H9 (cell line): ENCODE measurements at regions not wholly inside any gene's neighbourhood (a gene's known extent, or its start where the extent isn't known, plus 50 kb on each side); places are given as distances from the start of the nearest gene placed in this dataset.

Experiments
- DNase-seq: peaks from one replicate; pipeline ENCODE4 v3.0.0-alpha.2; 2017
- H2AFZ ChIP-seq: one replicate; pipeline ENCODE4 v1.6.1; 2013; ENCODE audit warnings: mild to moderate bottlenecking, low read length, control low read depth, moderate library complexity
- H2AK5ac ChIP-seq: 2 replicates; pipeline ENCODE4 v1.6.1; 2013; ENCODE audit warnings: low read length, control low read depth, mixed read lengths; ENCODE audit not compliant: insufficient read length
- H2BK120ac ChIP-seq: one replicate; pipeline ENCODE4 v1.6.1; 2013; ENCODE audit warnings: low read depth, mild to moderate bottlenecking, low read length, control low read depth, inconsistent platforms; ENCODE audit not compliant: poor library complexity, severe bottlenecking
- H2BK12ac ChIP-seq: 2 replicates; pipeline ENCODE4 v1.6.1; 2013; ENCODE audit warnings: low read length, control low read depth, mixed read lengths, low read depth; ENCODE audit not compliant: insufficient read length
- H2BK15ac ChIP-seq: 2 replicates; pipeline ENCODE4 v1.6.1; 2013; ENCODE audit warnings: low read depth, low read length, control low read depth
- H2BK20ac ChIP-seq: one replicate; pipeline ENCODE4 v1.6.1; 2013; ENCODE audit warnings: low read depth, mild to moderate bottlenecking, low read length, control low read depth, inconsistent platforms; ENCODE audit not compliant: poor library complexity, severe bottlenecking
- H2BK5ac ChIP-seq: 2 replicates; pipeline ENCODE4 v1.6.1; 2013; ENCODE audit warnings: low read length, control low read depth, mixed read lengths; ENCODE audit not compliant: insufficient read length
- H3K14ac ChIP-seq: 2 replicates; pipeline ENCODE4 v1.6.1; 2013; ENCODE audit warnings: low read length, control low read depth; ENCODE audit not compliant: insufficient read depth
- H3K18ac ChIP-seq: 2 replicates; pipeline ENCODE4 v1.6.1; 2013; ENCODE audit warnings: low read depth, mild to moderate bottlenecking, mixed read lengths, low read length, control low read depth; ENCODE audit not compliant: insufficient read length
- H3K23ac ChIP-seq: 2 replicates; pipeline ENCODE4 v1.6.1; 2013; ENCODE audit warnings: low read length, control low read depth, mixed read lengths, low read depth; ENCODE audit not compliant: insufficient read length
- H3K23me2 ChIP-seq: 2 replicates; pipeline ENCODE4 v1.6.1; 2013; ENCODE audit warnings: low read depth, mild to moderate bottlenecking, mixed read lengths, low read length, control low read depth; ENCODE audit not compliant: insufficient read length, poor library complexity, severe bottlenecking
- H3K27ac ChIP-seq: 2 replicates; pipeline ENCODE4 v1.5.1; 2013; ENCODE audit warnings: low read length, control low read depth, mixed read lengths, low read depth; ENCODE audit not compliant: insufficient read length
- H3K27me3 ChIP-seq: 2 replicates; pipeline ENCODE4 v1.6.1; 2013; ENCODE audit warnings: low read length, control low read depth, inconsistent platforms; ENCODE audit not compliant: insufficient read depth
- H3K4ac ChIP-seq: 2 replicates; pipeline ENCODE4 v1.6.1; 2013; ENCODE audit warnings: low read depth, mild to moderate bottlenecking, control low read depth, inconsistent platforms, low read length, moderate library complexity
- H3K4me1 ChIP-seq: 2 replicates; pipeline ENCODE4 v1.6.1; 2013; ENCODE audit warnings: low read length, control low read depth, inconsistent platforms; ENCODE audit not compliant: insufficient read depth
- H3K4me2 ChIP-seq: 2 replicates; pipeline ENCODE4 v1.6.1; 2013; ENCODE audit warnings: low read length, control low read depth, mixed read lengths; ENCODE audit not compliant: insufficient read length, insufficient read depth
- H3K56ac ChIP-seq: 2 replicates; pipeline ENCODE4 v1.6.1; 2013; ENCODE audit warnings: low read depth, mild to moderate bottlenecking, mixed read lengths, low read length, control low read depth; ENCODE audit not compliant: insufficient read length
- H3K79me1 ChIP-seq: 2 replicates; pipeline ENCODE4 v1.6.1; 2013; ENCODE audit warnings: low read depth, mild to moderate bottlenecking, moderate library complexity, low read length, control low read depth, inconsistent platforms; ENCODE audit not compliant: insufficient read depth, poor library complexity, severe bottlenecking
- H3K79me2 ChIP-seq: 2 replicates; pipeline ENCODE4 v1.6.1; 2013; ENCODE audit warnings: low read length, control low read depth, inconsistent platforms; ENCODE audit not compliant: insufficient read depth
- H3K9ac ChIP-seq: 2 replicates; pipeline ENCODE4 v1.6.1; 2013; ENCODE audit warnings: low read length, control low read depth, mixed read lengths; ENCODE audit not compliant: insufficient read length; ENCODE audit errors: extremely low read depth
- H3K9me3 ChIP-seq: one replicate; pipeline ENCODE4 v1.6.1; 2013; ENCODE audit warnings: low read depth, low read length, inconsistent platforms; ENCODE audit not compliant: control insufficient read depth
- H3T11ph ChIP-seq: one replicate; pipeline ENCODE4 v1.6.1; 2013; ENCODE audit warnings: mild to moderate bottlenecking, low read length, control low read depth, inconsistent platforms
- H4K20me1 ChIP-seq: one replicate; pipeline ENCODE4 v1.6.1; 2013; ENCODE audit not compliant: control insufficient read depth, insufficient read length, insufficient read depth
- H4K5ac ChIP-seq: 2 replicates; pipeline ENCODE4 v1.6.1; 2013; ENCODE audit warnings: low read depth, mild to moderate bottlenecking, mixed read lengths, low read length, control low read depth; ENCODE audit not compliant: insufficient read length
- H4K8ac ChIP-seq: replicated peaks from 2 replicates; pipeline ENCODE4 v1.6.1; 2013; ENCODE audit warnings: low read length, control low read depth, mixed read lengths, low read depth; ENCODE audit not compliant: insufficient read length
- H4K91ac ChIP-seq: 2 replicates; pipeline ENCODE4 v1.6.1; 2013; ENCODE audit warnings: low read depth, mild to moderate bottlenecking, moderate library complexity, mixed read lengths, low read length, control low read depth; ENCODE audit not compliant: insufficient read length
- H3K27ac Mint-ChIP-seq, 3 experiments: 2 replicates in 2 of 3; 3 replicates in 1 of 3; pipeline ENCODE4 v1.8.0; 2020 to 2021; ENCODE audit warnings: mixed read lengths in 3 of 3, mild to moderate bottlenecking in 1 of 3, moderate library complexity in 1 of 3
- H3K27me3 Mint-ChIP-seq: 2 replicates; pipeline ENCODE4 v1.8.0; 2021; ENCODE audit warnings: low read depth, mild to moderate bottlenecking, moderate library complexity, mixed read lengths
- H3K36me3 Mint-ChIP-seq, 3 experiments: 2 replicates in 2 of 3; 3 replicates in 1 of 3; pipeline ENCODE4 v1.8.0; 2020 to 2021; ENCODE audit warnings: low read depth in 3 of 3, mixed read lengths in 3 of 3; ENCODE audit not compliant: insufficient read depth in 1 of 3
- H3K4me1 Mint-ChIP-seq, 2 experiments: 2 replicates each; pipeline ENCODE4 v1.8.0; 2020; ENCODE audit warnings: mixed read lengths in 2 of 2
- H3K4me3 Mint-ChIP-seq, 2 experiments: 2 replicates in 1 of 2; 3 replicates in 1 of 2; pipeline ENCODE4 v1.8.0; 2020 to 2021; ENCODE audit warnings: mild to moderate bottlenecking in 2 of 2, mixed read lengths in 2 of 2, moderate library complexity in 1 of 2
- H3K9me3 Mint-ChIP-seq, 2 experiments: 2 replicates in 1 of 2; 3 replicates in 1 of 2; pipeline ENCODE4 v1.8.0; 2020; ENCODE audit warnings: mild to moderate bottlenecking in 2 of 2, mixed read lengths in 2 of 2, moderate library complexity in 1 of 2
- WGBS: extraction: QIAGEN DNeasy Blood & Tissue Kit; methylation state at CpG from one replicate; pipeline ENCODE4 v1.1.7; 2013; ENCODE audit warnings: missing lambda C conversion rate, low lambda C conversion rate, mixed read lengths; ENCODE audit not compliant: insufficient read length; ENCODE audit errors: extremely low coverage; 5-methylcytosine and 5-hydroxymethylcytosine counted together
- TF ChIP-seq, protein P1 (sequence below): fragments of 200-600 bp; sonication (generic); conservative IDR thresholded peaks from 3 replicates; pipeline ENCODE4 v1.8.0; 2021; ENCODE audit warnings: antibody characterized with exemption, mild to moderate bottlenecking

DNA sequence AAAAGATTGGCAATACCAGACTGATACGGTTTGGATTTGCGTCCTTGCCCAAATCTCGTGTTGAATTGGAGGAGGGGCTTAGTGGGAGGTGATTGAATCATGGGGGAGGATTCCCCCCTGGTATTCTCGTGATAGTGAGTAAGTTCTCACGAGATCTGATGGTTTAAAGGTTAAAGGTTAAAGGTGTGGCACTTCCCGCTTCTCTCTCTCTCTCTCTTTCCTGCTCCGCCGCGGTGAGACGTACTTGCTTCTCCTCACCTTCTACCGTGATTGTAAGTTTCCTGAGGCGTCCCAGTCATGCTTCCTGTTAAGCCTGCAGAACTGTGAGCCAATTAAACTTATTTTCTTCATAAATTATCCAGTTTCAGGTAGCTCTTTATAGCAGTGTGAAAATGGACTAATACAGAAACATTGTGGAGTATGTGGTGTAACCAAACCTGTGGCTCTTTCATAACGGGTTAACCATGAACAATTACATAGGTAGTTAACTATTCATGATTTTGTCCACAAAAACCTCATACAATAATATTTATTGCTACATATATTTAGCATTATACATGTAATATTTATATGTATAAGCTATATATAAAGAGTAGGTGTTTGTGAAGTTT, 107.5 kb downstream of the ANXA1 start:
- Histone ChIP-seq H4K8ac (no peak overlapping the region), H3K18ac (no peak overlapping the region), H3K56ac (no peak overlapping the region), H3K27me3 (no peaks in the 10 kb centered on the region), H2BK20ac (no peak overlapping the region), H2BK120ac (no peak overlapping the region), H3K9ac (no peak overlapping the region), H2BK5ac (no peak overlapping the region), H3K9me3 (no peaks in the 10 kb centered on the region), H2AFZ (no peak overlapping the region), H4K20me1 (no peaks in the 10 kb centered on the region), H3K79me2 (no peaks in the 10 kb centered on the region), H3K14ac (no peak overlapping the region), H2AK5ac (no peak overlapping the region), H2BK12ac (no peak overlapping the region), H3K23ac (no peak overlapping the region), H3K4ac (no peak overlapping the region), H3K23me2 (no peaks in the 10 kb centered on the region), H3K4me2 (no peak overlapping the region), H3K79me1 (no peaks in the 10 kb centered on the region), H4K5ac (no peak overlapping the region), H3K4me1 (no peaks in the 10 kb centered on the region), H3K27ac (no peak overlapping the region), H3T11ph (no peak overlapping the region), H4K91ac (no peak overlapping the region), H2BK15ac (no peak overlapping the region)
- Mint-ChIP-seq H3K9me3 (peaks cover 6 to 14% of the 10 kb centered on the region in 2 experiments), H3K4me1 (no peaks in the 10 kb centered on the region), H3K36me3 (peaks cover 4 to 7% (median 4%) of the 10 kb centered on the region in 3 experiments), H3K4me3 (no peak overlapping the region), H3K27me3 (no peaks in the 10 kb centered on the region), H3K27ac (peak overlapping the region in 1 of 3 experiments; percentile 84; a peak in 1 of 7 replicates)
- TF ChIP-seq, protein P1, sequence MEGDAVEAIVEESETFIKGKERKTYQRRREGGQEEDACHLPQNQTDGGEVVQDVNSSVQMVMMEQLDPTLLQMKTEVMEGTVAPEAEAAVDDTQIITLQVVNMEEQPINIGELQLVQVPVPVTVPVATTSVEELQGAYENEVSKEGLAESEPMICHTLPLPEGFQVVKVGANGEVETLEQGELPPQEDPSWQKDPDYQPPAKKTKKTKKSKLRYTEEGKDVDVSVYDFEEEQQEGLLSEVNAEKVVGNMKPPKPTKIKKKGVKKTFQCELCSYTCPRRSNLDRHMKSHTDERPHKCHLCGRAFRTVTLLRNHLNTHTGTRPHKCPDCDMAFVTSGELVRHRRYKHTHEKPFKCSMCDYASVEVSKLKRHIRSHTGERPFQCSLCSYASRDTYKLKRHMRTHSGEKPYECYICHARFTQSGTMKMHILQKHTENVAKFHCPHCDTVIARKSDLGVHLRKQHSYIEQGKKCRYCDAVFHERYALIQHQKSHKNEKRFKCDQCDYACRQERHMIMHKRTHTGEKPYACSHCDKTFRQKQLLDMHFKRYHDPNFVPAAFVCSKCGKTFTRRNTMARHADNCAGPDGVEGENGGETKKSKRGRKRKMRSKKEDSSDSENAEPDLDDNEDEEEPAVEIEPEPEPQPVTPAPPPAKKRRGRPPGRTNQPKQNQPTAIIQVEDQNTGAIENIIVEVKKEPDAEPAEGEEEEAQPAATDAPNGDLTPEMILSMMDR, result no peak
- no CpG with 5 or more reads among the region's 13 CpGs for WGBS
- DNase-seq, result no peak
